Hepatocyte (in vitro differentiated cells): ENCODE measurements at regions not wholly inside any gene's neighbourhood (a gene's known extent, or its start where the extent isn't known, plus 50 kb on each side); places are given as distances from the start of the nearest gene placed in this dataset.

ENCODE experiments used
- EZH2 ChIP-seq: fragments of 200-600 bp; sonication (generic); IDR thresholded peaks from 2 replicates; pipeline ENCODE4 v1.6.1; 2016; ENCODE audit warnings: antibody characterized with exemption, mild to moderate bottlenecking, borderline replicate concordance
- EZH2phosphoT487 ChIP-seq: fragments of 200-600 bp; sonication (generic); IDR thresholded peaks from one replicate; pipeline ENCODE4 v1.6.1; 2018; ENCODE audit warnings: antibody characterized with exemption, mild to moderate bottlenecking, low read depth, moderate library complexity; ENCODE audit not compliant: unreplicated experiment, severe bottlenecking
- TF ChIP-seq, protein P1 (sequence below): fragments of 200-600 bp; sonication (generic); IDR thresholded peaks from 2 replicates; pipeline ENCODE4 v1.5.1; 2016; ENCODE audit warnings: antibody characterized with exemption, mild to moderate bottlenecking; ENCODE audit not compliant: poor library complexity

DNA sequence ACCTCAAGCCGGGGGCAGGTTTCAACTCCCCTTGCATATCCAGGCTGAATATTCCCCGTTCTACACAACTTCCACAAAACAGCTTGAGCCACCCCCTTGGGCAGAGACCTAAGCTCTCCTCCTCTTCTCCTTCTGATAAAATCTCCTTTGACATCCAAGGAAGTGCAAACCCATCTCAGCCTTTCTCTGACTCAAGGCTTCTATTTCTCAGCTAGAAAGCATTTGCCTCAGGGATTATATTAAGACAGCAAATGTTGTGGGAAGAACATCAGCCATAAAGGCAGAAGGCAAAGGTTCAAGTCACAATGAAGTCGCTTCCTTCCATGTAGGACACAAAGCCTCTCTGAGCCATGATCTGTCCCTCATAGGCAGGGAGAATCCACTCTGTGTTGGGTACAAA lies 386.6 kb upstream of the ARID1B start:
- TF ChIP-seq, protein P1, sequence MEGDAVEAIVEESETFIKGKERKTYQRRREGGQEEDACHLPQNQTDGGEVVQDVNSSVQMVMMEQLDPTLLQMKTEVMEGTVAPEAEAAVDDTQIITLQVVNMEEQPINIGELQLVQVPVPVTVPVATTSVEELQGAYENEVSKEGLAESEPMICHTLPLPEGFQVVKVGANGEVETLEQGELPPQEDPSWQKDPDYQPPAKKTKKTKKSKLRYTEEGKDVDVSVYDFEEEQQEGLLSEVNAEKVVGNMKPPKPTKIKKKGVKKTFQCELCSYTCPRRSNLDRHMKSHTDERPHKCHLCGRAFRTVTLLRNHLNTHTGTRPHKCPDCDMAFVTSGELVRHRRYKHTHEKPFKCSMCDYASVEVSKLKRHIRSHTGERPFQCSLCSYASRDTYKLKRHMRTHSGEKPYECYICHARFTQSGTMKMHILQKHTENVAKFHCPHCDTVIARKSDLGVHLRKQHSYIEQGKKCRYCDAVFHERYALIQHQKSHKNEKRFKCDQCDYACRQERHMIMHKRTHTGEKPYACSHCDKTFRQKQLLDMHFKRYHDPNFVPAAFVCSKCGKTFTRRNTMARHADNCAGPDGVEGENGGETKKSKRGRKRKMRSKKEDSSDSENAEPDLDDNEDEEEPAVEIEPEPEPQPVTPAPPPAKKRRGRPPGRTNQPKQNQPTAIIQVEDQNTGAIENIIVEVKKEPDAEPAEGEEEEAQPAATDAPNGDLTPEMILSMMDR: no peak
- TF ChIP-seq EZH2 (no peak), EZH2phosphoT487 (no peak)
